IPS-18a (cell line): ENCODE measurements at regions not wholly inside any gene's neighbourhood (a gene's known extent, or its start where the extent isn't known, plus 50 kb on each side); places are given as distances from the start of the nearest gene placed in this dataset.
"Not testable (repeated sequence)": the region's sequence is repeated elsewhere in the genome, so short reads cannot be mapped to it uniquely, and the experiment has no call there.

Source experiments
- H3K27ac ChIP-seq: one replicate; pipeline ENCODE4 v1.5.1; 2013; ENCODE audit warnings: low read length
- H3K27me3 ChIP-seq: one replicate; pipeline ENCODE4 v1.6.1; 2013; ENCODE audit warnings: mild to moderate bottlenecking, low read length; ENCODE audit not compliant: control insufficient read depth, insufficient read depth
- H3K36me3 ChIP-seq: one replicate; pipeline ENCODE4 v1.6.1; 2013; ENCODE audit warnings: low read depth, low read length; ENCODE audit not compliant: control insufficient read depth
- H3K4me1 ChIP-seq: one replicate; pipeline ENCODE4 v1.6.1; 2013; ENCODE audit warnings: low read depth, low read length; ENCODE audit not compliant: control insufficient read depth
- H3K4me3 ChIP-seq: one replicate; pipeline ENCODE4 v1.5.1; 2013; ENCODE audit warnings: low read length
- H3K9ac ChIP-seq: one replicate; pipeline ENCODE4 v1.6.1; 2013; ENCODE audit warnings: mild to moderate bottlenecking, low read length, moderate library complexity
- H3K9me3 ChIP-seq: one replicate; pipeline ENCODE4 v1.6.1; 2013; ENCODE audit warnings: low read depth, low read length; ENCODE audit not compliant: control insufficient read depth

DNA sequence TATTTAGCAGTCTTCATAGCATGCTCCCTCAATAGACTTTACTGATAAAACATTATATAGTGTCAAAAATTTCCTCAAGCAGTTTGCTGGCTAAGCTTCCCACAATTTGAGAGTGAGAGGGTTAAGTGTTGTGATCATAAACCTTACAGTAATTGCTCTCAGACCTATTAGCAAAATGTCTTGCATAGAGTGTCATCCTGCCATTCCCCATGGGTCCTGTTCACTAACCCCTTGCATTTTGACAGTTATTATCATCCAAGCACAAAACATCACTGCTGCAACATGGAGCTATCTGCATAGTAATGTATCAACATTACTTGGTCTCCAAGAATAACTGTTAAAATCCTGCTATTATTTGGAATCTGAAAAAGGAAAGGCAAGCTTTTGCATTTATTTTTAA is 196.1 kb upstream of the GK2 start:
- Histone ChIP-seq H3K9ac (no peak overlapping the region), H3K9me3 (no peaks in the 10 kb centered on the region), H3K4me1 (no peaks in the 10 kb centered on the region), H3K27me3 (no peaks in the 10 kb centered on the region), H3K27ac (no peak overlapping the region), H3K36me3 (no peaks in the 10 kb centered on the region), H3K4me3 (no peak overlapping the region)

DNA sequence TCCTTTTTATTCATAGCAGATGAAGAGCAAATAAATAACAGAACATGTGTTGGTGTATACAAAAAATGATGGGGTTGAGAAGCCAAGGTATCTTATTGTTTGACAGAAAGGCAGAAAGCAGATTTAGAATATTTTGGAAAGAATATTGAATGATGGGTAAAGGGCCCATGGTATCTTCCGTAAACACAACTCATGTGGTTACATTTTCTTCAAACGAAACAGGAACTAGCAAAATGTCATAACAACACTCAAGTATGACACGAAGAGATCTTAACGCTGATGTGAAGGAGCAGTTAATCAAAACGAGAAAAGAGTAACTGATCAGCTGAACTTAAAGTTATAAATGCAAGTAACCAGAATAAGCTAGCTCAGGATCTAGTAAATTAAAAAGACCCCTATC is 195.7 kb upstream of the GK2 start:
- H3K9me3 ChIP-seq = no peaks in the 10 kb centered on the region
- no peaks in the 10 kb centered on the region for H3K27me3 ChIP-seq
- no peaks in the 10 kb centered on the region for H3K4me1 ChIP-seq
- no peak overlapping the region for H3K9ac ChIP-seq
- H3K27ac ChIP-seq = no peak overlapping the region
- H3K36me3 ChIP-seq = no peaks in the 10 kb centered on the region
- H3K4me3 ChIP-seq = no peak overlapping the region

DNA sequence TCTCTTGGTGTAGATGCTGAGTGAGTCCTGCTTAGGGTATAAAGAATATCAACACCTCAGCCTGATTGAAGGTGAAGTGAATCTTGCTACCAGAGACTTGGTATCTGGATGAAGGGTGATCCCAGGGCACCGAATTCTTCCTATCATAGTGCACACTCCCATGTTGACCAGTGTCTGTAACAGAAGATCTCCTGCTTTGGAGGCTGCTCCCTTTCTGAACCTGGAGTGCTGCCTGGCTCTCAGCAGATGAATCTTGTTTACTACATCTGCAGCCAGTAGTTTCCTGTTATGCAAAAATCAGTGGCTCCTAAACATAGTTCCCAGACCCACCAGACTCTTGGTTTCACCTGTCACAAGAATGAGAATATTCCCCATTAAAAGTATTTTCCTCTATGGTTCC is 191.7 kb upstream of the GK2 start:
- no peaks in the 10 kb centered on the region for H3K4me1 ChIP-seq
- no peak overlapping the region for H3K27ac ChIP-seq
- H3K9me3 ChIP-seq = no peaks in the 10 kb centered on the region

DNA sequence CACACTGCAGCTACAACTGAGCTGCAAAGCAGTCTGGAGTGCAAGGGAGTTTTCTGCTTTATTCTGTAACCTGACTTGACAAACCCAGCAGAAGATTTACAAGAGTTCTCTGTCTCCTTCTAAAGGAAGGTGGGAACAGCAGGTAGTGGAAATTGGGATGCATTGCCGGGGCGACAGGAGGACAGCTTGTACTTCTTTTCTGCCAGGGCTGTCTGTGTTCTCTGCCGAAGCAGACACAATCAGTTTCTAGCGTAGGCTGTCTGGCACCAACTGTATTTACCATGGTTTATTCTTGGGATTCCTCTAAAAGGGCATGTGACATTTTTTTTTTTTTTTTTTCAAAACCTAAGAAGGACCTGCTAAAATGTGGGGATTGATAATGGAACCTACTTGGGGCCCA is 190.8 kb upstream of the GK2 start:
- H3K4me1 ChIP-seq = no peaks in the 10 kb centered on the region
- no peaks in the 10 kb centered on the region for H3K9me3 ChIP-seq
- no peak overlapping the region for H3K27ac ChIP-seq
- no peaks in the 10 kb centered on the region for H3K36me3 ChIP-seq
- no peak overlapping the region for H3K9ac ChIP-seq
- no peak overlapping the region for H3K4me3 ChIP-seq
- H3K27me3 ChIP-seq = no peaks in the 10 kb centered on the region

More for the DNA sequence above, 191.7 kb upstream of the GK2 start:
- Histone ChIP-seq H3K4me3 (no peak overlapping the region), H3K36me3 (no peaks in the 10 kb centered on the region), H3K9ac (no peak overlapping the region), H3K27me3 (no peaks in the 10 kb centered on the region)

DNA sequence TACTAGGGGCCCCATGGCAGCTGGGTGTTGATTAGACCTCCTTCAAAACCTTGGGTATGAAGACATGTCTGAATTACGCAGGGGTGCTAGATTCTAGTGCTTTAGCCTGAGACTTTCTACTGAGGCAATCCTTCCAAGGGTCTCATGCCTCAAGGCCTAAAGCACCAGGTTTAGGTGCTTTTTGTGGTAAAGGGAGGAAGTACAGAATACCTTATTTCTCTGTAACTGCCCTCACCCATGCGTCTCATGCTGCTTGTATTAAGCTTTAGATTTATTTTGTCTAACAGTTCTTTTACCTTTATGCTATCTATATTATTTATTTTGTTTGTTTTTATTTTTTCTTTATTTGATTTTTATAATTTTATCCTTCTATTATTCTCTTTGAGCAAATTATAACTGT is 190.2 kb upstream of the GK2 start:
- no peak overlapping the region for H3K9ac ChIP-seq
- no peaks in the 10 kb centered on the region for H3K9me3 ChIP-seq
- H3K27me3 ChIP-seq = no peaks in the 10 kb centered on the region
- H3K4me1 ChIP-seq = no peaks in the 10 kb centered on the region
- no peak overlapping the region for H3K4me3 ChIP-seq
- H3K36me3 ChIP-seq = no peaks in the 10 kb centered on the region
- no peak overlapping the region for H3K27ac ChIP-seq

DNA sequence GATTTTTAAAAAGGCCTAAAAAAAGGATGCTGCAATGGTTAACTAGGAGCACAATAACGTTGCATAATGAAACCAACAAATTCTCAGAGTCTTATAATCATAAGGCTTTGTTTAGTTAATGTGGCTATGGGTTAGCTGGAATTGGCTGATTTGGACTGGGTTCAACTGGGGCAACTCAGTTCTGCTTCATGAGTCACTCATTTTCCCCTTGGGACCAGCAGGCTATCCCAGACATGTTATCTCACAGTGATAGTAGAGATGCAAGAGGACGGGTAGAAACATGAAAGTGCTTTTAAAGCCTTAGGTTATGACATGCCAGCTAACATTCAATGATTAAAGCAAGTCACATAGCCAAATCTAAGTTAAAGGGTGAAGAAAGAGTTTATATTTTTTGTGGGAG is 189.2 kb upstream of the GK2 start:
- H3K9me3 ChIP-seq = no peaks in the 10 kb centered on the region
- no peaks in the 10 kb centered on the region for H3K4me1 ChIP-seq
- H3K27me3 ChIP-seq = no peaks in the 10 kb centered on the region

DNA sequence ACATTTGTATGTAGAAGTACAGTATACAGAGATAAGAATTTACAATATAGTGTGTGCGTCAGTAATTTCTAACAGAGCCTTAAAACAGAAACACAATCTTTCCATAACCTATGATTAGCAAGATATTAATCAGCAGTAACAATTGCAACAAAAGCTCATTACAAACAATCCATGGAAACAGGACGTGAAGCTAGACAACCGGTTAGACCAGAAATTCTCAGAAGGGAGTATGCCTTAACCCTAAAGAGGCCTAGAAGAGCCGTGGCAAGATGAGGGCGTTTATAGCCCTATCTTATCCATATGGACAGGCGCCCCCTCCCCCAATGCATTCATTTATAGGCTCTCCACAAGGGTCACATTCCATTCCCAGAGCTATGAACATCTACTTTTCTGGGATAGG is 184.2 kb upstream of the GK2 start:
- not testable (repeated sequence) for H3K27me3 ChIP-seq

More for the DNA sequence above, 189.2 kb upstream of the GK2 start:
- Histone ChIP-seq H3K4me3 (no peak overlapping the region), H3K9ac (no peak overlapping the region), H3K27ac (no peak overlapping the region), H3K36me3 (no peaks in the 10 kb centered on the region)

DNA sequence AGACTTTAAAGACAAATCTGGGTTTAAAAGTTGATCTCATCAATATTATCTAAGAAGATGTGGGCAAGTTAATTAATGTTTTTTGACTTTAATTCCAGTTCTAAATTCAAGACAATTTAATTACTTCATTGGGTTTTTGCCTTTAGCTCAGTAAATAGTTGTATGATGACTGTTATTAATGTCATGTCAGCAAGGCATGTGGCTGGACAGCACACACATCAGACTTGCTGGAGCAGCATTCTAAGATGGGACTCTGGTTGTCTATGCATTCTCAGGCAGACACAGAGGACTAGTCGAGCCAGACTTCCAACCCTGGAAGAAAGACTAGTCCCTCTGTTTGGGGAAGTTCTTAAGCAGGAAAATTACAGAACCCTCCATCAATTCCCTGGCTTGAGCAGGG is 180.7 kb upstream of the GK2 start:
- H3K9ac ChIP-seq = no peak overlapping the region
- H3K27ac ChIP-seq = no peak overlapping the region
- no peaks in the 10 kb centered on the region for H3K36me3 ChIP-seq
- H3K9me3 ChIP-seq = no peaks in the 10 kb centered on the region
- no peaks in the 10 kb centered on the region for H3K27me3 ChIP-seq
- H3K4me1 ChIP-seq = peaks cover 4% of the 10 kb centered on the region
- H3K4me3 ChIP-seq = no peak overlapping the region

More for the DNA sequence above, 184.2 kb upstream of the GK2 start:
- not testable (repeated sequence) for H3K4me3 ChIP-seq, H3K27ac ChIP-seq, H3K4me1 ChIP-seq, H3K36me3 ChIP-seq, H3K9ac ChIP-seq, H3K9me3 ChIP-seq

DNA sequence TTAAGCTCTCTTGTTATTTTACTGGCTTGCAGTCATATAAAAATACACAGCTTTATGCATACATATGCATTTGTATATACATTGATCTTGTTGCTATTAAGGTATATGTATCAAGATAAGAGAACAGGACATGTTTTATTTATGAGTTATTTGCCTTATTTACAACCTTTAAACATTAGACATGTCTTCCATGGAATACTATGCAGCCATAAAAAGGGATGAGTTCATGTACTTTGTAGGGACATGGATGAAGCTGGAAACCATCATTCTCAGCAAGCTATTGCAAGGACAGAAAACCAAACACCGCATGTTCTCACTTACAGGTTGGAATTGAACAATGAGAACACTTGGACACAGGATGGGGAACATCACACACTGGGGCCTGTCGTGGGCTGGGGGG is 179.2 kb upstream of the GK2 start:
- H3K4me1 ChIP-seq, H3K9me3 ChIP-seq, H3K9ac ChIP-seq, H3K27me3 ChIP-seq, H3K27ac ChIP-seq, H3K36me3 ChIP-seq, H3K4me3 ChIP-seq: not testable (repeated sequence)

DNA sequence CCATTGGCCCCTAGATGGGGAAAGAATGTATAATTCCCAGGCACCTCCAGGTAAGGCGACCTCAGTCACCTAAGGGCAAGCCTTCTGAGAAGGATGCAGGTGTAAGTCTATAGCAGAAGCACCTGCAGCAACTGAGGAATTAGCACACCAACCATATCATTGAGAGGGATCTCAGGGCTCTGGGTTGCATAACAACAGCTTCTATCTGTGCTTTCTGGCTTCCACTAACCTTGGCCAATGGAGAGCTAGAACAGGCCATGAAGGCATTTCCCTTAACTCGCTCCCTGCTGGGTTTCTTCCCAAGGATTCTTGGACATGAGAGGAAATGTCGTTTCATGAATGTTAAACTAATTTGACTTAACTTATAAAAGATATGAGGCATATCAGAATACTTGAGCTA is 177.8 kb upstream of the GK2 start:
- peaks cover 4% of the 10 kb centered on the region for H3K4me1 ChIP-seq
- H3K27ac ChIP-seq = no peak overlapping the region
- no peaks in the 10 kb centered on the region for H3K27me3 ChIP-seq
- H3K9me3 ChIP-seq = no peaks in the 10 kb centered on the region
- no peaks in the 10 kb centered on the region for H3K36me3 ChIP-seq
- H3K9ac ChIP-seq = no peak overlapping the region
- no peak overlapping the region for H3K4me3 ChIP-seq

DNA sequence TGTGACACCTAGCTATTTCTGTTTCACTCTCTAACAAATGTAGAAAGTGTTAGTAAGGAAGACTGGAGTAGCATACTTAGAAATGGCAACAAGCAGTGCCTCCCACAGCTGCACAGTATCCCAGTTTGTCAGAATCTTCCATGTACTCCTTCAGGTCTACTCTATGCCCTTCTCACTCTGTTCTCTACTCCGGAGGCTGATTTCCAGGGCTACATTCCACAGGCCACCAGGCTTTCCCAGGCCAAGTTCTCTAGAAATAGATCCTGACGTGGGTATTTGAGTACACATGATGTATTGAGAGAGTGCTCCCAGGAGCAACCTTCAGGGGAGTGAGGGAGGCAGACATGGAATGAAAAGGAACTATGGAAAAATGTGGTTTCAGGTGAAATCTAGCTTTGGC is 177.3 kb upstream of the GK2 start:
- Histone ChIP-seq H3K9me3 (no peaks in the 10 kb centered on the region), H3K9ac (no peak overlapping the region), H3K4me1 (peaks cover 4% of the 10 kb centered on the region), H3K36me3 (no peaks in the 10 kb centered on the region), H3K27ac (no peak overlapping the region), H3K27me3 (no peaks in the 10 kb centered on the region), H3K4me3 (no peak overlapping the region)

DNA sequence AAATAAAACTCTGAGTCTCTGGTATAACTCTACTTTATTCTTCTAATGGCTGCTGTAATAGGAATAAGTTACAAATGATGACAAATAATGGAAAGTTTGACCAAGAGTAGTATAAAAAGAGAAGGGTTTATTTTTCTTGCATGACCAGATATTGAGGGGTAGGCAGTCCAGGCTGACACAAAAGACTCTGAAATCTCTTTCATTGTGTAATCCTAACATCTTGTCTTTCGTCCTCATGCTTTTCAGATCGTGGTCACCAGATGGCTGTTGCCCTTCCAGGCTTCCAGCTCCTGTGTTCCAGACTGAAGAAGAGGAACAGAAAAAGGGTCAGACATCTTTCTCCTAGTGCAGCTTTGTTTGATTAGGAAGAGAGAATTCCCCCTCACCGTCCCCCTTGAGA is 176.9 kb upstream of the GK2 start:
- H3K36me3 ChIP-seq = no peaks in the 10 kb centered on the region
- peaks cover 4% of the 10 kb centered on the region for H3K4me1 ChIP-seq
- no peak overlapping the region for H3K4me3 ChIP-seq
- no peak overlapping the region for H3K27ac ChIP-seq
- H3K9ac ChIP-seq = no peak overlapping the region
- no peaks in the 10 kb centered on the region for H3K27me3 ChIP-seq
- H3K9me3 ChIP-seq = no peaks in the 10 kb centered on the region

DNA sequence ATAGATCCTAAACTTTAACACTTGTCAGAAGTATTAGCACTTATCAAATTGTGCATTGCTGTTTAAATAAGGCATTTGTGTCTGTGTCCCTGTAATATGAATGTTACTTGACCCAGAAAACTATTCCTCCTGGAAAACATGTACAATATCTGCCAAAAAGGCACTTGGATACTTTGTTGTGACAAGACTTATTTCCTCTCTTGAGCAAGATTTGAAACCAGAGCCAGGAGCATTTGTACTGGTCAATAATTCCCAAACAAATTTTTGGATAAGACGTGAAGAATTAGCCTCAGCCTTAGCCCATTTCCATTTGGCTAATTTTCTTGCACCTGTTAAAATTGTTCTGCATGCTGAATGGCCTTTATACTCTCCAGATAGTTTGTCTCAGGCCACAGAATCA is 176.3 kb upstream of the GK2 start:
- Histone ChIP-seq H3K36me3 (no peaks in the 10 kb centered on the region), H3K4me1 (peaks cover 4% of the 10 kb centered on the region), H3K4me3 (no peak overlapping the region), H3K9ac (no peak overlapping the region), H3K9me3 (no peaks in the 10 kb centered on the region), H3K27me3 (no peaks in the 10 kb centered on the region), H3K27ac (no peak overlapping the region)
